NCI-H1417 treated with DMSO at 0.1 percent for 48 hours (cell line): ENCODE measurements at regions not wholly inside any gene's neighbourhood (a gene's known extent, or its start where the extent isn't known, plus 50 kb on each side); places are given as distances from the start of the nearest gene placed in this dataset.
A peak's percentile ranks its signal among the peaks of the same experiment; 100 is the strongest.

Experiments used
- DNase-seq: peaks from one replicate; lab custom pipeline; 2025; lab: John Stamatoyannopoulos, UW

- DNase-seq, result no peak
These were observed 492.2 kb upstream of the DAB1 start for GRCh38 chr1:57916041-57916440.

GRCh38 chr1:57911427-57911826 is 487.6 kb upstream of the DAB1 start:
- no peak for DNase-seq

- no peak for DNase-seq
These were observed 486.9 kb upstream of the DAB1 start for GRCh38 chr1:57910782-57911181.

- DNase-seq, result no peak
These were observed 486.4 kb upstream of the DAB1 start for GRCh38 chr1:57910305-57910704.

- DNase-seq, result no peak
These were observed 484.5 kb upstream of the DAB1 start for GRCh38 chr1:57908147-57908890.

GRCh38 chr1:57901208-57901919 is 477.5 kb upstream of the DAB1 start:
- no peak for DNase-seq

GRCh38 chr1:57898531-57898930 is 474.7 kb upstream of the DAB1 start:
- DNase-seq, result no peak

- no peak for DNase-seq
These were observed 473.7 kb upstream of the DAB1 start for GRCh38 chr1:57897581-57897980.

- DNase-seq, result no peak
These were observed 470.5 kb upstream of the DAB1 start for GRCh38 chr1:57894315-57894714.

GRCh38 chr1:57889676-57890320 is 465.9 kb upstream of the DAB1 start:
- DNase-seq, result no peak

- no peak for DNase-seq
These were observed 464.2 kb upstream of the DAB1 start for GRCh38 chr1:57887964-57888491.

- no peak for DNase-seq
These were observed 462.5 kb upstream of the DAB1 start for GRCh38 chr1:57886376-57886775.

- DNase-seq, result no peak
These were observed 459.8 kb upstream of the DAB1 start for GRCh38 chr1:57883642-57883995.

GRCh38 chr1:57882934-57883641 is 459.2 kb upstream of the DAB1 start:
- no peak for DNase-seq

- DNase-seq, result no peak
These were observed 458.2 kb upstream of the DAB1 start for GRCh38 chr1:57882072-57882471.

GRCh38 chr1:57881639-57882038 is 457.8 kb upstream of the DAB1 start:
- DNase-seq, result no peak

GRCh38 chr1:57879700-57880099 is 455.8 kb upstream of the DAB1 start:
- DNase-seq, result no peak

GRCh38 chr1:57874418-57874877 is 450.6 kb upstream of the DAB1 start:
- peak; percentile 68 for DNase-seq

- no peak for DNase-seq
These were observed 449.1 kb upstream of the DAB1 start for GRCh38 chr1:57872913-57873312.

GRCh38 chr1:57868908-57869307 is 445.0 kb upstream of the DAB1 start:
- DNase-seq, result no peak

GRCh38 chr1:57868239-57868638 is 444.4 kb upstream of the DAB1 start:
- DNase-seq, result no peak

GRCh38 chr1:57866998-57867397 is 443.1 kb upstream of the DAB1 start:
- no peak for DNase-seq
